ENCODE measurements at regions not wholly inside any gene's neighbourhood (a gene's known extent, or its start where the extent isn't known, plus 50 kb on each side); places are given as distances from the start of the nearest gene placed in this dataset.

DNA sequence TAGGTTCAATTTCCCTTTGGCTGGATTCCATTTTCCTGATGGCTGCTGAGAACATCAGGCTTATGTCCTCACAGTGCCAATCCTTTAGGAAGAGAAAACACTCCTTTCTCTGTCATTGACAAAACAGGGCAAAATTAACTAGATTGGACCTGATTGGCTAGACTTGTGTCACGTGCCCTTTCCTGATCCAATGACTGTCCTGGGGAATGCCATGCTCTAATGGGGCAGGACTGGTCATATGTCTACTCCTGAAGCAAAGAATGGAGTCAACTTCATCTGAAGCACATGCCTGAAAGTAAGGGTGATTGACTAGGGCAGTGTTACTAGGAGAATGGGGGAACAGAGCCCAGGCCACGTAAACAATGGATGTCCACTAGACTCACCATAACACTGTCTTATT lies 220.4 kb downstream of the KDR start:
- Mint-ChIP-seq H3K36me3 (ENCODE audit: insufficient read depth in 1 of 3, low read depth in 3 of 3) (peaks cover 0 to 9% (median 2%) of the 10 kb centered on the region in 3 experiments; a peak in 4 of 7 replicates), H3K4me1 (no peaks in the 10 kb centered on the region), H3K4me3 (no peak overlapping the region), H3K27ac (no peak overlapping the region), H3K27me3 (ENCODE audit: low read depth) (peaks cover 2% of the 10 kb centered on the region; the same call in 1 of the 2 replicates), H3K9me3 (peaks cover 10 to 11% of the 10 kb centered on the region in 2 experiments)
- no peak overlapping the region for H2BK120ac ChIP-seq (ENCODE audit: low read depth, low read length, poor library complexity, severe bottlenecking)
- H3K9ac ChIP-seq (ENCODE audit: extremely low read depth, insufficient read length, low read length), result no peak overlapping the region
- no peak overlapping the region for H3K4me2 ChIP-seq (ENCODE audit: insufficient read depth, insufficient read length, low read length)
- no peak overlapping the region for H2AK5ac ChIP-seq (ENCODE audit: insufficient read length, low read length)
- no peak overlapping the region for H3K14ac ChIP-seq (ENCODE audit: insufficient read depth, low read length)
- no peak overlapping the region for H2BK5ac ChIP-seq (ENCODE audit: insufficient read length, low read length)
- no peak overlapping the region for H2AFZ ChIP-seq (ENCODE audit: low read length)
- no peaks in the 10 kb centered on the region for H3K4me1 ChIP-seq (ENCODE audit: insufficient read depth, low read length)
- H2BK12ac ChIP-seq (ENCODE audit: insufficient read length, low read depth, low read length), result no peak overlapping the region
- no peak overlapping the region for H3K4ac ChIP-seq (ENCODE audit: low read depth, low read length)
- no peak overlapping the region for H3T11ph ChIP-seq (ENCODE audit: low read length)
- no peaks in the 10 kb centered on the region for H3K23me2 ChIP-seq (ENCODE audit: insufficient read length, low read depth, low read length, poor library complexity, severe bottlenecking)
- no peak overlapping the region for H3K23ac ChIP-seq (ENCODE audit: insufficient read length, low read depth, low read length)
- no peak overlapping the region for H3K18ac ChIP-seq (ENCODE audit: insufficient read length, low read depth, low read length)
- H3K79me2 ChIP-seq (ENCODE audit: insufficient read depth, low read length), result no peaks in the 10 kb centered on the region; the same call in 1 of the 2 replicates
- H4K20me1 ChIP-seq (ENCODE audit: control insufficient read depth, insufficient read depth, insufficient read length), result no peaks in the 10 kb centered on the region
- no peaks in the 10 kb centered on the region for H3K9me3 ChIP-seq (ENCODE audit: control insufficient read depth, low read depth, low read length)
- no peak for TF ChIP-seq CTCF (conservative IDR thresholded peaks at IDR 0.05)
- no peak overlapping the region for H4K91ac ChIP-seq (ENCODE audit: insufficient read length, low read depth, low read length)
- H3K56ac ChIP-seq (ENCODE audit: insufficient read length, low read depth, low read length), result no peak overlapping the region
- H2BK20ac ChIP-seq (ENCODE audit: low read depth, low read length, poor library complexity, severe bottlenecking), result no peak overlapping the region
- H4K8ac ChIP-seq (replicated peaks; ENCODE audit: insufficient read length, low read depth, low read length), result no peak overlapping the region
- no peak overlapping the region for H4K5ac ChIP-seq (ENCODE audit: insufficient read length, low read depth, low read length)
- whole genome bisulfite sequencing (ENCODE audit: extremely low coverage, insufficient read length, low lambda C conversion rate), result no CpG with 5 or more reads among the region's 2 CpGs
- H3K27me3 ChIP-seq (ENCODE audit: insufficient read depth, low read length), result no peaks in the 10 kb centered on the region
- H3K27ac ChIP-seq (ENCODE audit: insufficient read length, low read depth, low read length), result no peak overlapping the region
- no peak overlapping the region for H2BK15ac ChIP-seq (ENCODE audit: low read depth, low read length)
- no peak for DNase-seq
- no peaks in the 10 kb centered on the region for H3K79me1 ChIP-seq (ENCODE audit: insufficient read depth, low read depth, low read length, poor library complexity, severe bottlenecking)
